TTC549 (cell line): ENCODE measurements at regions not wholly inside any gene's neighbourhood (a gene's known extent, or its start where the extent isn't known, plus 50 kb on each side); places are given as distances from the start of the nearest gene placed in this dataset.
A peak's percentile ranks its signal among the peaks of the same experiment; 100 is the strongest.
"Not testable (repeated sequence)": the region's sequence is repeated elsewhere in the genome, so short reads cannot be mapped to it uniquely, and the experiment has no call there.

Experiments used
- FAIRE-seq: peaks from 2 replicates; lab custom pipeline; 2012; peaks lifted over from hg19 to GRCh38; lab: Jason Lieb, UNC

- no peak for FAIRE-seq
Measured at GRCh38 chr1:102365071-102365470, 368.3 kb upstream of the OLFM3 start.

- FAIRE-seq = peak; percentile 28
Measured at GRCh38 chr1:102336602-102337001, 339.9 kb upstream of the OLFM3 start.

- FAIRE-seq = no peak
Measured at GRCh38 chr1:102318104-102318806, 321.5 kb upstream of the OLFM3 start.

GRCh38 chr1:102315096-102315495 lies 318.4 kb upstream of the OLFM3 start:
- FAIRE-seq = no peak

GRCh38 chr1:102296116-102296515 lies 299.4 kb upstream of the OLFM3 start:
- FAIRE-seq = no peak

GRCh38 chr1:102282955-102283354 lies 286.2 kb upstream of the OLFM3 start:
- no peak for FAIRE-seq

- no peak for FAIRE-seq
Measured at GRCh38 chr1:102262994-102263393, 266.3 kb upstream of the OLFM3 start.

- FAIRE-seq = no peak
Measured at GRCh38 chr1:102252731-102253505, 256.2 kb upstream of the OLFM3 start.

- FAIRE-seq = no peak
Measured at GRCh38 chr1:102241431-102242338, 245.0 kb upstream of the OLFM3 start.

GRCh38 chr1:102239247-102239646 lies 242.5 kb upstream of the OLFM3 start:
- no peak for FAIRE-seq

GRCh38 chr1:102234753-102235359 lies 238.1 kb upstream of the OLFM3 start:
- FAIRE-seq = no peak

- FAIRE-seq = no peak
Measured at GRCh38 chr1:102219463-102219862, 222.7 kb upstream of the OLFM3 start.

GRCh38 chr1:102210891-102211290 lies 214.2 kb upstream of the OLFM3 start:
- FAIRE-seq = not testable (repeated sequence)

- no peak for FAIRE-seq
Measured at GRCh38 chr1:102191723-102192122, 195.0 kb upstream of the OLFM3 start.

- FAIRE-seq = no peak
Measured at GRCh38 chr1:102190429-102190828, 193.7 kb upstream of the OLFM3 start.

- no peak for FAIRE-seq
Measured at GRCh38 chr1:102186536-102186935, 189.8 kb upstream of the OLFM3 start.

- FAIRE-seq = no peak
Measured at GRCh38 chr1:102185260-102185659, 188.5 kb upstream of the OLFM3 start.

- FAIRE-seq = no peak
Measured at GRCh38 chr1:102184477-102184876, 187.8 kb upstream of the OLFM3 start.

- FAIRE-seq = no peak
Measured at GRCh38 chr1:102183711-102184110, 187.0 kb upstream of the OLFM3 start.

GRCh38 chr1:102182603-102183260 lies 186.0 kb upstream of the OLFM3 start:
- no peak for FAIRE-seq

- FAIRE-seq = no peak
Measured at GRCh38 chr1:102181341-102181740, 184.6 kb upstream of the OLFM3 start.

- FAIRE-seq = no peak
Measured at GRCh38 chr1:102178480-102178879, 181.8 kb upstream of the OLFM3 start.
